ENCODE measurements at regions not wholly inside any gene's neighbourhood (a gene's known extent, or its start where the extent isn't known, plus 50 kb on each side); places are given as distances from the start of the nearest gene placed in this dataset.

GRCh38 chr11:127805771-127806170 lies 781.6 kb downstream of the ETS1 start:
- Histone ChIP-seq H3K27me3 (no peaks in the 10 kb centered on the region), H3K4me3 (no peak overlapping the region), H3K36me3 (no peaks in the 10 kb centered on the region), H3K4me1 (no peaks in the 10 kb centered on the region), H3K9me3 (no peaks in the 10 kb centered on the region), H3K27ac (no peak overlapping the region)
- TF ChIP-seq CTCF (IDR thresholded peaks at IDR 0.05), result no peak
- no peak for TF ChIP-seq POLR2A (IDR thresholded peaks at IDR 0.05)
- intact Hi-C loops (cut with DNase I; ENCODE audit: low total_unique reads), result no loop called here
- DNase-seq, result no peak

GRCh38 chr11:127804747-127805400 lies 782.5 kb downstream of the ETS1 start:
- Histone ChIP-seq H3K9me3 (no peaks in the 10 kb centered on the region), H3K27me3 (no peaks in the 10 kb centered on the region), H3K36me3 (no peaks in the 10 kb centered on the region), H3K27ac (no peak overlapping the region), H3K4me1 (no peaks in the 10 kb centered on the region), H3K4me3 (no peak overlapping the region)
- intact Hi-C loops (cut with DNase I; ENCODE audit: low total_unique reads), result no loop called here
- DNase-seq, result no peak
- TF ChIP-seq CTCF (IDR thresholded peaks at IDR 0.05) (no peak), POLR2A (IDR thresholded peaks at IDR 0.05) (no peak)

- no peak for DNase-seq
- no peaks in the 10 kb centered on the region for H3K4me1 ChIP-seq
- no peaks in the 10 kb centered on the region for H3K27me3 ChIP-seq
- no peaks in the 10 kb centered on the region for H3K36me3 ChIP-seq
- no peak overlapping the region for H3K27ac ChIP-seq
- no peak overlapping the region for H3K4me3 ChIP-seq
- no peak for TF ChIP-seq CTCF (IDR thresholded peaks at IDR 0.05)
- TF ChIP-seq POLR2A (IDR thresholded peaks at IDR 0.05), result no peak
- no peaks in the 10 kb centered on the region for H3K9me3 ChIP-seq
- intact Hi-C loops (cut with DNase I; ENCODE audit: low total_unique reads), result no loop called here
Observed at GRCh38 chr11:127803755-127804154, 783.6 kb downstream of the ETS1 start.

GRCh38 chr11:127800989-127801688 lies 786.2 kb downstream of the ETS1 start:
- H3K36me3 ChIP-seq, result no peaks in the 10 kb centered on the region
- no peak overlapping the region for H3K4me3 ChIP-seq
- H3K27ac ChIP-seq, result no peak overlapping the region
- intact Hi-C loops (cut with DNase I; ENCODE audit: low total_unique reads), result no loop called here
- no peaks in the 10 kb centered on the region for H3K9me3 ChIP-seq
- H3K27me3 ChIP-seq, result no peaks in the 10 kb centered on the region
- no peaks in the 10 kb centered on the region for H3K4me1 ChIP-seq
- TF ChIP-seq POLR2A (IDR thresholded peaks at IDR 0.05) (no peak), CTCF (IDR thresholded peaks at IDR 0.05) (no peak)
- no peak for DNase-seq

GRCh38 chr11:127795326-127795725 lies 792.0 kb downstream of the ETS1 start:
- DNase-seq, result no peak

More at GRCh38 chr11:127795326-127795725, 792.0 kb downstream of the ETS1 start:
- Histone ChIP-seq H3K36me3 (no peaks in the 10 kb centered on the region), H3K4me1 (no peaks in the 10 kb centered on the region), H3K27ac (no peak overlapping the region), H3K4me3 (no peak overlapping the region), H3K27me3 (no peaks in the 10 kb centered on the region), H3K9me3 (no peaks in the 10 kb centered on the region)
- intact Hi-C loops (cut with DNase I; ENCODE audit: low total_unique reads), result no loop called here
- TF ChIP-seq POLR2A (IDR thresholded peaks at IDR 0.05), result no peak
- no peak for TF ChIP-seq CTCF (IDR thresholded peaks at IDR 0.05)

Data from uterus (tissue), 3 donors.